ENCODE measurements at regions not wholly inside any gene's neighbourhood (a gene's known extent, or its start where the extent isn't known, plus 50 kb on each side); places are given as distances from the start of the nearest gene placed in this dataset.

DNA sequence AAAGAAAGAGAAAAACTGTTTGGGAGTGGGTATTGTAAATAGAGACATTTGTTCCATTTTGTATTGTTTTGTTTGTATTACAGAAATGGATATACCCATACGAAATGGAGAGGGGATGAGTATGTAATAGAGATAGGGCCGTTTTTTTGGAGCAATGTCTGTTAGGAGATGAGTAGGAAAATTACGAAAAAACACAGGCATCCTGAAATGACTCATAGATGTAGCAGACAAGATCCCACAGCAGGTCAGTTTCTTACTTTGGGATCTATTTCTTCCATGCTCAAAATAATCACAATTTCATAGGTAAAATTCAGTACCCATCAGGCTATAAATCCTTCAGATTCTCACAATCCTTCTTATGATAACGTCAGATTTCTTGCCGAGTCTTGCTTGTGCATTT lies 779.4 kb upstream of the SLITRK1 start:
- H3K4me3 ChIP-seq (ENCODE audit: low read depth, low read length), result no peak overlapping the region
- TF ChIP-seq, protein P1, sequence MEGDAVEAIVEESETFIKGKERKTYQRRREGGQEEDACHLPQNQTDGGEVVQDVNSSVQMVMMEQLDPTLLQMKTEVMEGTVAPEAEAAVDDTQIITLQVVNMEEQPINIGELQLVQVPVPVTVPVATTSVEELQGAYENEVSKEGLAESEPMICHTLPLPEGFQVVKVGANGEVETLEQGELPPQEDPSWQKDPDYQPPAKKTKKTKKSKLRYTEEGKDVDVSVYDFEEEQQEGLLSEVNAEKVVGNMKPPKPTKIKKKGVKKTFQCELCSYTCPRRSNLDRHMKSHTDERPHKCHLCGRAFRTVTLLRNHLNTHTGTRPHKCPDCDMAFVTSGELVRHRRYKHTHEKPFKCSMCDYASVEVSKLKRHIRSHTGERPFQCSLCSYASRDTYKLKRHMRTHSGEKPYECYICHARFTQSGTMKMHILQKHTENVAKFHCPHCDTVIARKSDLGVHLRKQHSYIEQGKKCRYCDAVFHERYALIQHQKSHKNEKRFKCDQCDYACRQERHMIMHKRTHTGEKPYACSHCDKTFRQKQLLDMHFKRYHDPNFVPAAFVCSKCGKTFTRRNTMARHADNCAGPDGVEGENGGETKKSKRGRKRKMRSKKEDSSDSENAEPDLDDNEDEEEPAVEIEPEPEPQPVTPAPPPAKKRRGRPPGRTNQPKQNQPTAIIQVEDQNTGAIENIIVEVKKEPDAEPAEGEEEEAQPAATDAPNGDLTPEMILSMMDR (IDR thresholded peaks at IDR 0.05; ENCODE audit: low read depth, low read length), result no peak

DNA sequence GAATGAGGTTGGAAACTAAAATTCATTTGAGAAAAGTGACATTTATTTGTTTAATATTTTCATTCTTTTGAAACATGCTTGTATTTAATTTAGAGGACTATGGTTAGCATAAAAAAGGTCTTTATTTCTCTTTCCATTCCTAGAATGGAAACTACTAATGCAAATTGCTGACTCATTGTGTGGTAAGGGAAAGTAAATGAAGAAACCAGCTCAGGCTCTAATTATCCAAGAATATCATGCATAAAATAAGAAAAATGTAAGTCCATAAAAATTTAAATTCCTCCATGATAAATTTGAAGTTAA lies 777.0 kb upstream of the SLITRK1 start:
- TF ChIP-seq, protein P1 (IDR thresholded peaks at IDR 0.05; ENCODE audit: low read depth, low read length), result no peak
- H3K4me3 ChIP-seq (ENCODE audit: low read depth, low read length), result no peak overlapping the region

DNA sequence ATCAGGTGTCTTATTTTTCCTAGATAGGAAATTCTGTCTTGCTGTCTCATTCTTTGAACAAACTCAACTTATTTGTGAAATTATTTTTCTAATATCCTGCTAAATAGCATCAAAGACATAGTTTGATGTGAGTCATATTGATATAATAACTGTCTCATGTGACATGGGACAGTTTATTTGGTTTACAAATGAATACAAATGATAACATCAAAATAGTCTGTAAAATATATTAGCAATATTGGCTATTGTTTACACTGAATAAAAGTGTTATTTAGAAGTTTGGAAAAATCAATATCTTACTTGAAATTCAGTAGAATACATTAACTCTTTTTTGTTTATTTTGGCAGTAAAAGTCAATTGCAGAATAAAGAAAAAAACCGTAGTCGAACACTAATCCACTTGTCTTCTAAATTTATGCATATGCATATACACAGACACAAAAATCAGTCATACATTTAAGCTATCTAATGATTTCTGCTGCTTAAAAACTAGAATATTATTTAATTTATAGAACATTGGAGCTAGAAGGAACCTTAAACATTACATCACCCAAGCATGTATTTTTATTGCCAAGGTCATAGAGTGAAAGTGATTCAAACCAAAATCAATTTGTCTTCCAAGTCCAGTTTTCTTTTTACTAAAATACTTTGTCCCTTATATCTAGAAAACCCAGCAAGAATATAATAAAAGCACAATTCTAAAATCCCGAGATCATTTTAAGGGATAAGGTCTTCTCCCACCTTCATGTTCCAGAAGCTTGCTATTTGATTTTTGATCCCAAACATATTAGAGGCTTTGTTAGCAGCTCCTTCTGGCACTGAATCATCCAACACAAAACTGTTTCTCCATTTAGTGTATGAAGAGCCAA lies 776.5 kb upstream of the SLITRK1 start:
- TF ChIP-seq, protein P1 (IDR thresholded peaks at IDR 0.05; ENCODE audit: low read depth, low read length), result no peak
- H3K4me3 ChIP-seq (ENCODE audit: low read depth, low read length), result no peak overlapping the region

DNA sequence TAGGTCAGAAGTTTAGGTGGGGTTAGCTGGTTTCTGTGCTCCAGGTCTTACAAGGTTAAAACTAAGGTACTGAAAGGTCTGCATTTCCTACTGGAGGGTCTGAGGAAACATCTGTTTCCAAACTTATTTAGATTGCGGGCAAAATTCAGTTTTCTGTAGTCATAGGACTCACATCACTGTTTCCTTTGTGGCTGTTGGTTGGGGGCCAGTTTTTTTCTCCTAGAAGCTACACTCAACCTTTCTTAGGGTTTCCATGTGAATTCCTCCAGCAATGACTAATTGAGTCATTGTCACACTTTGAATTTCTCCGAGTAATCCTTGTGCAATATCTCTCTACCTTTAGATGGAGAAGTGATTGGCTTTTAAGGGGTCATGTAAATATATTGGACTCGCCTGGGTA lies 773.4 kb upstream of the SLITRK1 start:
- TF ChIP-seq, protein P1 (IDR thresholded peaks at IDR 0.05; ENCODE audit: low read depth, low read length), result no peak
- H3K4me3 ChIP-seq (ENCODE audit: low read depth, low read length), result no peak overlapping the region

DNA sequence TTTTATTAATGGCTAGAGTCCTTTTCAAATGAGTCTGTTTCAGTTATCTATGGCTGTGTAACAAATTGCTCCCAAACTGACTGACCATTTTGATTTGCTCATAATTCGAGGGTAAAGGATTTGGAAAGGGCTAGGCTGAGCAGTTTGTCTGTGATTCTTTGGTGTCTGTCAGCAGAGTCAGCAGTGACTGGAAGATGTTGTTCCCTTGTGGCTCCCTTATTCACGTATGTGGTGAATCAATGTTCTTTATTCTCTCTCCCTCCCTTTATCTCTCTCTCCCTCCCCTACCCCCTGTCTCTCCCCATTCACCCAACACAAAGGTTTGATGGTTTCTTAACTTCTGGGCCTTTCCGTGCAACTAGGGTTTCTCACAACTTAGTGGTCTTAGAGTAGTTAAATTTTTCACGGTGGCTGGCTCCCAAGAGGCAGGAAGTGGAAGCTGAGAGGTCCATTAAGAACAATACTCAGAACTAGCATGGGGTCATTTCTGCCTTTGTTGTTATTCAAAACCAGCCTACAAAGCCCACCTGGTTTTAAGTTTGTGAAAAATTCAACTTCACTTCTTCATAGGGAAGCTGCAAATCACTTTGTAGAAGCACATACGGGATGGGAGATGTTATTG lies 772.5 kb upstream of the SLITRK1 start:
- TF ChIP-seq, protein P1 (IDR thresholded peaks at IDR 0.05; ENCODE audit: low read depth, low read length), result no peak
- no peak overlapping the region for H3K4me3 ChIP-seq (ENCODE audit: low read depth, low read length)

DNA sequence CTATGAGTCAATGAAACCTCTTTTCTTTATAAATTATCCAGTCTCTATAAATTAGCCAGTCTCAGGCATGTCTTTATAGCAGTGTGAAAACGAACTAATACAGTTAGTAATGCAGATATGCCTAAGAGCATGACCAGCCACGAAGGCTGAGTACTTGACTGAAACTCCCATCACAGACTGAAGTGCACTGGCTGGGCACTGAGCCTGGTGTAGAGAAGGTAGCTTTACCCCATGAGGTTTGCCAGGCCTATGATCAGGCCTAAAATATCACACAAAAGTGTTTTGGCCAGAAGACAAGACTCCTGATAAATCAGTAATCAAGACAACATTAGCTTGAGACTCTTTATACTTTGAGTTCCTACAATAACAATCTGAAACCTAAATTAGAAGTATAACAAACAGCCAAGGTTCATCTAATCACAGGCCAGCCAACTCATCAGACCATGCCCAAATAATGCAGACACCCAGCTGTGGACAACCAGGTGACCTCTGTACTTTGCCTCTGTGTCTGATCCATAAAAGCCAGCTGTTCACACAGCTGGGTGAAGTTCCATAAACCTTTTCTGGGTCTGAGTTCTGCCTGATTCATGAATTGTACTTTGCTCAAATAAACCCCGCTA lies 771.8 kb upstream of the SLITRK1 start:
- TF ChIP-seq, protein P1 (IDR thresholded peaks at IDR 0.05; ENCODE audit: low read depth, low read length), result no peak
- no peak overlapping the region for H3K4me3 ChIP-seq (ENCODE audit: low read depth, low read length)

DNA sequence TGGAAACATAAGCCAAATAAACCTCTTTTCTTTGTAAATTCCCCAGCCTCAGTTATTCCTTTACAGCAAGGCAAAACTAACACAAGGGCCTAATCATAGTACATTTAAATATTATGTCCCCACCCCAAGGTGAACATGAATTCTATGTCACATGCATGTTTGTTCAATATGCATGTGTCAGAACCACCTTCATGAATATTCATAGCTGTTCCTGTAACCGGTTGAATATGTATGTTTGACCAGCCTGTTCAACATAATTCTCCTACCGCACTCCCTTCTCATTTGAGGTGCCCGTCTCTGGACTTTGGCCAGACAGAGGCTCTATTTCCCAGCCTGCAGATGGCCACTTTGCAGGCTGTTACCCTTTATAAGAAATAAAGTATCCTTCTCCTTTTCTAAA lies 769.4 kb upstream of the SLITRK1 start:
- H3K4me3 ChIP-seq (ENCODE audit: low read depth, low read length), result no peak overlapping the region
- TF ChIP-seq, protein P1 (IDR thresholded peaks at IDR 0.05; ENCODE audit: low read depth, low read length), result no peak
